Epithelial cell of proximal tubule (primary cell): ENCODE measurements at regions not wholly inside any gene's neighbourhood (a gene's known extent, or its start where the extent isn't known, plus 50 kb on each side); places are given as distances from the start of the nearest gene placed in this dataset.

Source experiments
- DNase-seq: peaks from one replicate; pipeline ENCODE4 v3.0.0-alpha.2; 2011; ENCODE audit warnings: low read depth
- H3K4me3 ChIP-seq: 2 replicates; pipeline ENCODE4 v1.5.1; 2011; ENCODE audit warnings: low read depth, mild to moderate bottlenecking, low read length
- TF ChIP-seq, protein P1 (sequence below): conservative IDR thresholded peaks from 2 replicates; pipeline ENCODE4 v1.5.1; 2012; ENCODE audit warnings: low read depth, mild to moderate bottlenecking, low read length

GRCh38 chr1:96060621-96061020 lies 661.0 kb upstream of the PTBP2 start:
- no peak for DNase-seq
- H3K4me3 ChIP-seq = no peak overlapping the region
- TF ChIP-seq, protein P1, sequence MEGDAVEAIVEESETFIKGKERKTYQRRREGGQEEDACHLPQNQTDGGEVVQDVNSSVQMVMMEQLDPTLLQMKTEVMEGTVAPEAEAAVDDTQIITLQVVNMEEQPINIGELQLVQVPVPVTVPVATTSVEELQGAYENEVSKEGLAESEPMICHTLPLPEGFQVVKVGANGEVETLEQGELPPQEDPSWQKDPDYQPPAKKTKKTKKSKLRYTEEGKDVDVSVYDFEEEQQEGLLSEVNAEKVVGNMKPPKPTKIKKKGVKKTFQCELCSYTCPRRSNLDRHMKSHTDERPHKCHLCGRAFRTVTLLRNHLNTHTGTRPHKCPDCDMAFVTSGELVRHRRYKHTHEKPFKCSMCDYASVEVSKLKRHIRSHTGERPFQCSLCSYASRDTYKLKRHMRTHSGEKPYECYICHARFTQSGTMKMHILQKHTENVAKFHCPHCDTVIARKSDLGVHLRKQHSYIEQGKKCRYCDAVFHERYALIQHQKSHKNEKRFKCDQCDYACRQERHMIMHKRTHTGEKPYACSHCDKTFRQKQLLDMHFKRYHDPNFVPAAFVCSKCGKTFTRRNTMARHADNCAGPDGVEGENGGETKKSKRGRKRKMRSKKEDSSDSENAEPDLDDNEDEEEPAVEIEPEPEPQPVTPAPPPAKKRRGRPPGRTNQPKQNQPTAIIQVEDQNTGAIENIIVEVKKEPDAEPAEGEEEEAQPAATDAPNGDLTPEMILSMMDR = no peak

DNA sequence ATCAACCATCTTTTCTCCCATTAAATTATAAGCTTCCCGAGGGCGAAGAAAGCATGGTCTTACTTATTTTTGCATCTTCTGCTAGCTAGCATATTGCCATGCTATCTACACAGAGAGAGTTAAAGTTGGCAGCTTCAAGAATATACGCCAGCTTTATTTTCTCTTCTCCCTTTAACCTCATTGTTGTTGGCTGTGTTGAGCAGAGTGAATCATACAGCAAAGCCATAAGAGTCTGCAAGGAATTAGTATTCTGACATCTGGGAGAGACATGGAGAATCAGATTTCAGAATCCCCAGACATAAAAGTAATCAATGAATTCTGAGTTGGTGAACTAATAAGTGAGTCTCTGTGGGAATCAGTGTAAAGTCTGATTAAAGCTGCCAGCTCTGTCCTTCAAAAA lies 649.6 kb upstream of the PTBP2 start:
- H3K4me3 ChIP-seq = no peak overlapping the region
- DNase-seq = no peak
- TF ChIP-seq, protein P1 = no peak

DNA sequence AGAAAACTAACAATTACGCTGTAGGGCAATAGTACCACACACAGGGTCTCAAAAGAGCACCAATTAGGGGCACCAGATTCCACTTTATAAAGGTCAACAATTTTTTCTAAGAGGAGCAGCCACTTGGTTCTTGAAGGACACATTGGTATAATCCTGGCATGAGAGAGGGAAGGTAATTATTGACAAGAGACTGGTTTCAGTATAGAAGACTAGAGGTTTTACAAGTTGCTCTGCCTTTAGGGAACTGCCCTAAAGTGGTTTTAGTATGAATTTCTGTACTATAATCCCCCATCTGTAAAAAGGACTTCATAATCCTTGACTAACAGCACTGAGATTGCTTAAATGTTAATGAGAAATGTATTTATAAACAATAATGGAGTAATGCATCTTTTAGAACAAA lies 648.5 kb upstream of the PTBP2 start:
- no peak for DNase-seq
- H3K4me3 ChIP-seq = no peak overlapping the region
- TF ChIP-seq, protein P1 = no peak

DNA sequence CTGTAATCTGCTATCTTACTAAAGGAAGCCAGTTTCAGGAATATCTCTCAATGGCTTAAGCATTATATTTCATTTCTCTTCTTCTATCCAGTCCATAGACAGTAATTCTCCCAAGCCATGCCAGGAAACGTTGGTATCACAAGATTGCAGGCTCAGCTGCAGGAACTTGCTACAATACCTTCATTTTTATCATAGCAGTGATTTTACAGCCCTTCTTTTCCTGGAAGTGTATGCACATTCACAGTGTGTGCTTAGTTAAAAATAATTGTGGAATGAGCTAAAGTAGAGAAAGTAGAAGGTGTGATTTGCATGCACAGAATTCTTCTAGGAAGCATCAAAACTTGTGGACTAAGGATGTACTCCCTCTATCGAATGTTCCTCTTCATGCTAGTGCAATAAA lies 647.2 kb upstream of the PTBP2 start:
- DNase-seq = no peak
- no peak overlapping the region for H3K4me3 ChIP-seq
- TF ChIP-seq, protein P1 = no peak

DNA sequence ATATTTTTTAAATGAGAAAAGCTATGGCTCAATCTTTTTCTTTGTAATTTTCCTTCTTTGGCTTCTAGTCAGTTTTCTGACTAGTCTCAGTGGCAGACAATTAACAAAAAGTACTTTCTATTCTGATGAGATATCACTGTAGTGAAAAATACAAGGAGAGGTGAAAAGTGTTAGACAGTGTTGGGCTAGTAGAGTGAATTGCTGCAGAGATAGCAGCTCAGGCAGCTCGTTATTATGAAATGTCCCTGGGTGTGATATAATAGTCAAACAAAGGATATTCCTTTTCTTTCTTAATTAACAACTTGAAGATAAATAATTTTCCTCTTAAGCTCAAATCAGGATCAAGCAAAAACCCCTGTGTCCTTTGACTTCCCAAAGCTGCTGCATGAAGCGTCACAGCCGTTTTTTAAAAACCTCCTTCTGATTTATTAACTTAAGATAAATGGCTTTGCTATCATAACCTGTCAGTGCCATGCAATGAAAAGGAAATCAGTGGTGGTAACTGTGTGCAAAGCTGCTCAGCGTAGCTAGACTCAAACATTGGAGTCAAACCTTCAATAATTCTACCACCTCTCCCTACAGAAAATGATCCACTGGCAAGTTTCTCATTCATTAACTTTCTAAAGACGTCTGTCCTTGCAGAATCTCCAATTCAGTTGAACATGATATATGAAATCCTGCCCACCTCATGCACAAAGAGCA lies 646.6 kb upstream of the PTBP2 start:
- DNase-seq = no peak
- TF ChIP-seq, protein P1 = no peak
- no peak overlapping the region for H3K4me3 ChIP-seq

DNA sequence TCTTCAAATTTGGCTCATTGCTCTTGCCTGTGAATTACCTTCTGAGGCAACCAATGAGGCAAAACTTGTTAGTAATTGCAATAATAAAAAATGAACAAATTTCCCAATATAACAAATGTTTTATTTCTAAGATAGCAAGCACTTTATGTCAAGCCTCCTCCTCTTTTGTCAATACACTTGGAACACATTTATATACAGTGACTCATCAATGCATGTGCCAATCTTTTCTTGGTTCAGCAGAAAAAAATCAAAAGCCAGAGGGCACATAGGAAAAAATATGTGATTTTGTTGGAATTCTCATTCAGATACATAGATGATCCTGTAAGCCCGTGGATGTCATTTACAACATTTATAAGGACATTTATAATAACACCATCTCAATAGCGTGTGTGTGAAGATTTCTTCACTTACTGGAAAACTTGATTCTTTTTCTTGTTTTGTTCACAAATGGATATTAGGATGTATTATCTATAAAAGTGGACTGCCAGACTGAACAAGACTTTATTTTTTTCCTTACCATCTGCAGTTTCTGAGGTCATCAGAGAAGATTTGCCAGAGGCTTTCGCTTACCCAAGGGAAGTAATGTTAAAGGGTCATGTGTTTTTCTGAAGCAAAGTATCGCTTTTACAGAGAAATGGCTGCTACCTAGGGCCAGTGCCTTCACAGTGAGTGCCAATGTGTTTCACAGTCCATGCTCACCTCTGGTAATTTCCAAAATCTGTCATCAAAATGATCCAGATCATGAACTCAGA lies 645.7 kb upstream of the PTBP2 start:
- TF ChIP-seq, protein P1 = no peak
- H3K4me3 ChIP-seq = no peak overlapping the region
- DNase-seq = no peak
